Stimulated activated CD8-positive, alpha-beta memory T cell treated with anti-CD3 and anti-CD28 coated beads, Interleukin-4, amount 100 ng/mL, for 1 hour (primary cell): ENCODE measurements at regions not wholly inside any gene's neighbourhood (a gene's known extent, or its start where the extent isn't known, plus 50 kb on each side); places are given as distances from the start of the nearest gene placed in this dataset.
"Not testable (repeated sequence)": the region's sequence is repeated elsewhere in the genome, so short reads cannot be mapped to it uniquely, and the experiment has no call there.

Experiments used
- DNase-seq, 2 donors: peaks; one replicate each; pipeline ENCODE4 v3.0.0-alpha.2; 2020; ENCODE audit warnings: low read depth in 2 of 2, low spot score in 1 of 2

DNA sequence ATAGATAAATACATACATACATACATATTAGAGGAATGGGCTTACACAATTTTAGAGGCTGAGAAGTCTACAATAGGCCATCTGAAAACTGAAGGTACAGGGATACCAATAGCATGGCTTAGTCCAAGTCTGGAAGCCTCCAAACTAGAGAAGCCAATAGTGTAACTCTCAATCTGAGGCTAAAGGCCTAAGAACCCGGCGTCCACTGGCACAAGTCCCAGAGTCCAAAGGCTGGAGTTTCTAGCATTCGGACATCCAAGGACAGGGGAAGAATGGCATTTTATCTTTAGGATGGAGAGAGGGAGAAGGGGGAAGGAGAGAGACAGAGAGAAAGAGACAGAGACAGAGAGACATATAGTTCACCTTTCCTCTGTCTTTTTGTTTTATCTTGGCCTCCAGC lies 63.7 kb upstream of the SYT4 start:
- DNase-seq = no peak

DNA sequence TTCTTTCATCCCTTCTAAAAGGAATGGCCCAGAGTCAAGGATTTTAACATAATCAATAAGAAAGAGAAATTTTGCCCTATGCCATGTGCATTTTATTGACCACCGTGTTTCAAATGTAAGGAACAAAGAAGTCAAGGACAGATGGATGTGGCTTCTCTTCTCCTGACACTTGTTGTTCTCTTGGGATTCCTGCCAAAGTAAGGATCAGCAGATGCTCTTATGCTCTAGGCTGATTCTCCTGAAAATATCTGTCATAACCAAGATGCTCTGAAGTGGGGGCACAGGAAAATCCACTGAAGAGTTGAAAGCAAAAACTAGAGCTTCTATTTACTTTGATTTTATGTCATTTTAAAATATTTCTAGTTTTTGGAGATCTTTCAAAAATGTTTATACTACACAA lies 72.9 kb upstream of the SYT4 start:
- DNase-seq = no peak

DNA sequence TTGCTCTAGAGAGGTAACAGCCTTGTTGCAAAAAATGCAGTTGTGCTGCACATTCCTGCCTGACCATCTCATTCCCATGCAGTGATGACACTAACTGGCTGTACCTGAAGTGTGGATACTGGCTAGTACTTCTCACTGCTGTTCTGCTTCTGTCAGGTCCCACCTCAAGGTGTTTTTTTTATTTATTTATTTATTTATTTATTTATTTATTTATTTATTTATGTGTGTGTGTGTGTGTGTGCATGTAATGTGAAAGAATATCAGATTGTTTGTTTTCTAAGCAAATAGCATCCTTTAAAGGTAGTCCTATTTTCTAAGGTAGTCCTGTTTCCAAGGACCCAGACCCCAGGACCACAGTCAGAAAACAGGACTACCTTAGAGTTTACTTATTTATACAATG lies 87.2 kb upstream of the SYT4 start:
- no peak for DNase-seq

DNA sequence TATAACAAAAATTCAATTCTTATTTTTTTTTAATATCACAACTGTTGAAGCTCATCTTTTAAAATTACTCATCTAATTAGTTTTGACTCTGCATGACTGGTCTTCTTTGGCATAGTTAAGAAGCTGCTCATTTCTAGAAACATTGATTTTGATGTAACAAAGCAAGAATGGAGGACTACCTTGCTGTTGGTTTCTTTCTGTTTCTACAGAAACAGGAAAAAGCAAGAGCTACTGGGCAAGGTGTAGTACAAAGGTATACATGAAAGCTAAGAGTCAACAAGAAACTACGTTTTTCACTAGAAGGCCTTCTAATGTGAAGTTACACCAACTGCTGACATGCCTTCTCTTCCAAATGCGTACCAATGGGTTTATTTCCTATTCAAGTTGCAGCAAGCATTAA lies 90.6 kb upstream of the SYT4 start:
- DNase-seq = no peak

DNA sequence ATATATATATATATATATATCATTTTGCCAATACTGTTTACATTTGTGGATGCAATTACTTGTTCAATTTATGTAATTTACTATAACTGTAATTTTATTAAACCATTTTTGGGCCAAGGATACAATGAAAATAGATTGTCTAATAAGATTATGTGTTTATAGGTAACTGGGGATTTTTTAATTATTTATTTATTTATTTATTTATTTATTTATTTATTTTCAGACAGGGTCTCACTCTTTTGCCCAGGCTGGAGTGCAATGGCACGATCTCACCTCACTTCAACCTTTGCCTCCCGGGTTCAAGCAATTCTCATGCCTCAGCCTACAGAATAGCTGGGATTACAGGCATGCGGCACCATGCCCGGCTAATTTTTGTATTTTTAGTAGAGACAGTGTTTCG lies 92.0 kb upstream of the SYT4 start:
- not testable (repeated sequence) for DNase-seq

DNA sequence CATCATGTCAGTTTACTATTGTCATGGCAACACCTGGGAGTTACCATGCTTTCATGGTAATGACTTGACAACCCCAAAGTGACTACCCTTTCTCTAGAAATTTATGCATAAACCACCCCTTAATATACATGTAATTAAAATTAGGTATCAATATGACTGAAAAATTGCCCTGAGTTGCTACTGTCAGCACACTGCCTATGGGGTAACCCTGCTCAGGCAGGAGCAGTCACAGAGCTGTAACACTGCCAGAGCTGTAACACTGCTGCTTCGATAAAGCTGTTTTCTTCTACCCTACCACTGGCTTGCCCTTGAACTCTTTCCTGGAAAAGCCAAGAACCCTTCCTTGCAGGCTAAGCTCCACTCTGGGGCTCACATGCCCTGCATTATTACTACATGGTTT lies 95.5 kb upstream of the SYT4 start:
- no peak for DNase-seq

DNA sequence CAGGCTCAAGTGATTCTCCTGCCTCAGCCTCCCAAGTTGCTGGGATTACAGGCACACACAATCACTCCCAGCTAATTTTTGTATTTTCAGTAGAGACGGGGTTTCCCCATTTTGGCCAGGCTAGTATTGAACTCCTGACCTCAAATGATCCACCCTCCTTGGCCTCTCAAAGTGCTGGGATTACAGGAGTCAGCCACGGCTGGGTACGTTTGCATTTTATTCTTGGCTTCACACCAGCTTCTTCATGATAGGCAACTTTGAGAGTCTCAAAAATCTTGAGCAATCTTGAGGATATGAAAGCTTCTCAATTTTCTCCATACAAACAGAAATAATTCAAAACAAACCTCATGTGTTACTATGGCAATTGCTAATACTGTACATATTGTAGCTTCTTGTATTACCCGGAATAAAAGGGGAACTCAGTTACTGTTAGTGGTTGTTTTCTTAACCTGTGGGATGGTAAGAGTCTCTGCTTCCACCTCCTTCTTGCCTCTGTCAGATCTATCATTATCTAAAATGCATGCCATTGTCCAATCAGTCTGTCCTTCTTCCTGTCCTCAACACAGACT lies 102.9 kb upstream of the SYT4 start:
- no peak for DNase-seq

DNA sequence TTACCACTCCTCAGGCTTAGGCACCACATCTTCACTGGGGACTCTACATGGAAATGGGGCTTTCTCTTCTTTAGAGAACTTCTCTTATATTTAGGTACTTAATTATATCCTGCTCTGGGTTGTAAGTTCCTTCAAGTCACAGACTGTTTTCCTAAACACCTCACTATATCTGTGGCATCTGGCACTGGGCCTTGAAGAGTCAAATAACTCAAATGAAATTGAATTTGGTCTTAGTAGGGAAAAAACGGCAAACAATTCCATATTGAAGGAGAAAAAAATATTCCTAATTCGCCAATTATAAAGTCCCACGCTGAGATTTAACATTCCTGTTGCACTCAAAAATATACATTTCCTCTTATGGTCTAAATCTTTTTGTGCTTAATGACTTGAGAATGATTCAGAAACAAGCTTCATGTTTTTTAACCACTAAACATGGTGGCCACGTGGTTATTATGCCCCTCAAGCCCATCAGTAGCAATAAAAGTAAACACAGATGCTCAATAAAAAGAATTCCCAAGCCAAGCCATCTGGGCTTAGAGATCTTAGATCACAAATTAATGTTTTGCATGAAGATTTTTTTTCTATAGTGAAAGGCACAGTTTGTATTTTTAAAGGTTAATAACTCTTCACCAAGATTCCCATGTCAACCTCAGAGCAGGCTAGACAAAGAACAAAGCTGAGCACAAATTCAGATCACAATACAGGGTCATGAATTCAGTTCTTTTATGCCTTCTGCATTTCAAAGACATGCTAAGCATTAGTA lies 105.5 kb upstream of the SYT4 start:
- no peak for DNase-seq

DNA sequence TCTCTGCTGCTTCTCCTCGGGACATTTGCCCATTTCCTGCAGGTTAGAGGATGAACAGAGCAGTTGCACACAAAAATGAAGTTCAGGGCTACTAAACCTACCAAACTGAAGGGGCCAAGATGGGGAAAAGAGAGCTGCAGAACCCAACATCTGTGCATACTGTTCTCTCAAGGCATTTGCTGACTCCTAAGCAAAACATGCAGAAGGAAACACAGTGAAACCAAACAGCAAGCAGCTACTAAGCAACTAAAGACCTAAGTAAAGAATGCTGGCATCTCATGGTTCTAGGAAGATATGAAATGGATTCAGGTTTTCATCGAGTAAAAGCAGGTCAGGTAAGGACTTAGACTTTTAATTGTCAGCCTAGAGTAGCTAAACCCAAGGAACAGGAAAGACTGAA lies 111.9 kb upstream of the SYT4 start:
- DNase-seq = no peak

DNA sequence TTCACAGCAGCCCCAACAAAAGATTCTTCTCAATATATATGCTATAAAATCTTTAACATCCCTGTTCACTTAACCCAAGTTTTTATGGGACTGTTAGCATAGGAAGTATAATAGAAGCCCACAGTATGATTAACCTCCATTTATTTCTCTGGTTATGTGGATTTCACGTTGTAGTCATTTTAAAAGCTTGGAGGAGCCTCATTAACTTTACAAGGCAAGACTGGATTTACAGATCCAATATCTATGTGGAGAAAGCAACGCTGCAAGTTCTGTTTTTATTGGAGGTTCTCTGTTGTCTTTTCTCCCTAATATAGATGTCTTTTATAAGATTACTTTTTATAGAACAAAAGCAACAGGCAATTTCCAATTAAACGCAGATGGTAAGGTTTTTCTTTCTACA lies 114.9 kb upstream of the SYT4 start:
- no peak for DNase-seq

DNA sequence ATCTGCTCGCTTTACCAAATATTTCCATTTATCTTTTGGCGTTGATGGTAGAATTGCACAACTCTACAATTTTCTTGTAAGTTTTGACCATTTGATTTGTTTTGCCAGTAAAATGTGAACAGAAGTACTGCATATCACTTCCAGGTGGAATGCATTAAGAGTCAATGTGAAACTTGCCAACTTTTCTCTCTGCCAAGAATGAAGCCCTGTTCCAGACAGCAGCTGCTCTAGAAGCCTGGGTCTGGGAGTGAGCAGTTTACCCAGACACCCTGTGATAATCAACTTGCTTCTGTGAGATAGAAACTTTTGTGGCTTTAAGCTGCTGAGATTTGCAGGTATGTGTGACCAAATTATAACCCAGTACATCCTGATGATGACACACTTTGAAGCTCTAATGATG lies 115.9 kb upstream of the SYT4 start:
- DNase-seq = no peak

DNA sequence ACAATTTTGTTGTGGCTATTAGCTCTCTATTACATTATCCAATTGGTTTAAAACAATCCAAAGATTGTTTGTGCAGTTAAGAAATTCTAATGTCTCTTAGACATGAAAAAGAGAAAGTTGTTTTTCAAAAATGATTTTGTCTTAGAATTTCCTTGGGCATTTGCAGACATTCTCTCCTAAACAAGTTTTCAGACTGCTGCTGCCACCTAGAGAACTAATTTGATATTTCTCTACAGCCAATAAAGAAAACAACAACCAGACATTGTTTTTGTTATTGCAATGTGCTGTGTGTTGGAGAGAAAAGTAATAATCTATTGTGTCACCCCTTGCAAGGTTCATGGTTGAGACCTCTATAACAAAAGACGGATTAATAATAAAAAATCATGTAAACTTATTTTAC lies 119.0 kb upstream of the SYT4 start:
- no peak for DNase-seq

DNA sequence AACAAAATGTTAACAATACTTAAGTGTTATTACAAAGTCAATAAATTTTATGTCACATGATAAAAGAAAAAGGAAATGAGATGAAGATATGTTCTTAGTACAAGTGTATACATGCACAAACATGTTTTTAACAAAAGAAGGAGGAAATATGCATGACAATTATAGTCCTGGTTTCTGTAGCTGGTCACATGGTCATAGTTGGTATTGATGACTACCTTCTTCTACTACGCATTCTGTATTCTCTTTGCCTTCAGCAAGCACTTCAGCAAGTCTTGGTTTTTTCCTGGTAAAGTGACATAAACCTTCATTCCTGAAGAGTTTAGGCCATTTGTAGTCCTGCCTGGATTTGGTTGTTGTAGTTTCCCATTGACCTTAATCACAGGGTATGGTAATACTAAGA lies 121.3 kb upstream of the SYT4 start:
- no peak for DNase-seq

DNA sequence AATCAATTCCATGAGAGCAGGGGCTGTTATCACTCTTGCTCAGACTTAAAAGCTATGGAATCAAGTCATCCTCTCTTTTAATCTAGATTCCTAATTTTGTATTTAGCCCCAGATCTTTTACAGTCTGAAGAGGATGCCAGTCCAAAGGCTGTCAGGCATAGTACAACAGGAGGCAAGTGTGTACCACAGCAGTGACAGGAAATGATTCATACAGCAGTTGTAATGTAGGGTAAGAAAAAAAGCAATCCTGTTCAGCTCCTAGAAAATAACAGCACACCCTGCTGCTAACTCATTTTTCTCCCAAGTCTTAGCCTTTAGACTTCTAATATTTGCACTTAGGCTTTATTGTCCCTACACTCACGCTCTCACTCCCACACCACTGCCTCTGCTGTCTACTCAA lies 127.8 kb upstream of the SYT4 start:
- DNase-seq = no peak

DNA sequence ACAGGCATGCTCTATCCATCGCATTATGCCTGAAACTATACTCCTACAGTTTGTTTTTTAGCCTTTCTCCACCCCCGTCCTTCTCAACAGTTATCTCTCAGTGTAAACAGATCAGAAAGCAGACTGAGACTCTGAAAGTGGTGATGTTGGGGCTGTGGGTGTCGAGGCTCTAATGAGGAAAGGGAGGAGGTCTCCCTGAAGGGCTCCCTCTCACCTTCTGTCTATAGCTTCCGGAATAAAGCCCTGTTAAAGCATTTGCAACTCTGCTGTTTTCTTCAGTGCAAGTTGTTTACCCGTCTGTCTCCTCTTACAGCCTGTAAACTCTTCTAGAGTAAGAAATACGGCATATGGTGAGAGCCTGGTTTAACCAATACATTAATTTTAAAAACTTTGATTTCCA lies 136.7 kb upstream of the SYT4 start:
- DNase-seq = no peak

DNA sequence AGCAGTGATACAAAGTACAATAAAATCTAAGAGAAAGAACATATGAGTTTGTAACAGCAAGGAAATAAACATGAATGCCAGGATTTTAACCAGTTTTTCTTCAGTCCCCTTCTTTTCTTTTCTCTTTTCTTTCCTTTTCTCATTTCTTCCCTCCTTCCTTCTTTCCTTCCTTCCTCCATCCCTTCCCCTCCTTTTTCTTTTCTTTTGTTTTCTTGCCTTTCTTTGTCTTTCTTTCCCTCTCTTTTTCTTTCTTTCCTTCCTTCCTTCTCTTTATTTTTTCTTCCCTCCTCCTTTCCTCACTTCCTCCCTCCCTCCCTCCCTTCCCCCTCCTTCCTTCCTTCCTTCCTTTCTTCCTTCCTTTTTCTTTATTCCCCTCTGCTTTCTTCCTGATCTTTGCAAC lies 142.8 kb upstream of the SYT4 start:
- DNase-seq = no peak

DNA sequence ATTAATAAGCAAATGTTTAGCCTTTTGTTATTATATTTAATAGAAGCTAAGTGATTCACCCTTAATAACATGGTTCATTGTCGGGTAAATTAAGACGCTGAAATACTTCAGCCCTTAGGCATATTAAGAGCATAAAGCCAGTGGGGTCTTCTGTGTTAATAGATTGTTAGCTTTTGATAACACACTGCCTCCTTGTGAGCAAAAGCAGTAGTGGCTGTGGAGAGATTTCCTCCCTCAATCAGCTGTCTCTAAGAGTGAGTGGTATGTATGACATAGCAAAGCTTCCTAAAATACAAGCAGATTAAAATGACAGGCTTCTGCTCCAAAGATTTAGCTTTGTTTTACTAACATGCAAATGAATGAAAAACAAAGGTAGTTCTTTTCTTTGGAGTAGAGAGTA lies 143.7 kb upstream of the SYT4 start:
- no peak for DNase-seq

DNA sequence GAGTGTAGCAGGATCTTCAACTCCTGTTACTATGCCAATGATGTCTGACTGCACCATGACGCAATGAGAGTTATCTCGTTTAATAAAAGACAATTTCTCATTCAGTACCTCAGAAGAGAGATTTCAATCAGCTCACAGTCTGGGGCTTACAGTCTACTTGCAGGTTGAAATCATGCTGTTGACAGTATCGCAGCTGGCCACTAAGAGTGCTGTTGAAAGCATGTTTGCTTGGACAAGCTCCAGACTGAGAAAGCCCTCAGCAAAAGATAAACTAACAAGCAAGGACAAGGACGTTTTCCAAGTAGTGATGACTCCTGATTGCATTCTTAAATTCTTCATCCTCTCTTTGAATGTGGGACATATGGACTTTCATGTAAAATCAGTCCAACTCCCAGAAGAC lies 145.2 kb upstream of the SYT4 start:
- no peak for DNase-seq

DNA sequence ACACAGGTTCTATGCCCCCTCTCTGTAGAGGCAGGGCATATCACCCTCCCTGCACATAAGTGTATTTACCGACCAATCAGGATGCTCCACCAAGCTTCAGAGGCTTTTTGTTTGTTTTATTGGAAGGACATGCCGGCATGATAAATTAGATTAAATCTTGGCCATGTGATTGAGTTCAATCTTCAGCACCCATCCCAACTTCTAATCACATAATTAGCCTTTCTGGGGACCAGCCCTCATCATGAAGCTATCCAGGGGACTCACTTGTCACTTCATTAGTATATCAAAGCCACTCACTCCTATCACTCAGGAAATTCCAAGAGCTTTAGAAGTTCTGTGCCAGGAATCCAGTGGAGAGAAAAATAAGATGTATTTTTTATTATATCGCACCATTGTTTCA lies 158.6 kb upstream of the SYT4 start:
- no peak for DNase-seq

DNA sequence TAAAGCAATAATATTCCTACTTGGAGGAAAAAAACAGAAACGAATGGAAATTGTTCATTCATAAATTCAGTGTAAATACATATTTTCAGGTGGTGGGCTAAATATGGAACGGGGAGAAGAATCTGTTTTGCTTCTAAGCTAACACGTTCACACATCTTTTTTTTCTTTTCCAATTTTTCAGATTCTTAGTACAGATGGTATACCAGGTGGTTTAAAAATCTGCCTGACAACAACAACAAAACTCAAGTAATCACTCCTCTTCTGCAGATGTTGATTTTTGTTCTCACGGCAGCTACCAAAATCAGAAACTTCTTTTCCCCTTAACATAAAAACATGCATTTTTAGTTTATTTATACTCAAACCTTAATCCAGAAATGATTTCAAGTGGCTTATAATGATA lies 164.8 kb upstream of the SYT4 start:
- no peak for DNase-seq

DNA sequence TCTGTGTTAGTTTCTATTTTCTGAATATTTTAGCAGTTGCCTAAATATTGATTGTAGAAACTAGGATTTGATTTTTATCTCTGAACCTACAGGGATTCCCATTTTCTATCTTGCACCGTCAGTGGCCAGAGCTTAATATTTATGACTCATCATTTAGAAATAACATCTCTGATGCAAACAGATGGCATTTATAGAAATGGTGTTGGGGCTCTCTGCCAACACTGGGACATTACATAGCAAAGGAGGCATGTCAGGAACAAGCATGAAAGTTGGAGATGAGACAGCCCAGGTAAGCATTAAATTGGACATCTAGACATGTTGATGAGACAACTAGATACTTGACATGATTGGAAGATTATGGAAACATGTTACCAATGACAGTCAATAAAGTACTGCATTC lies 165.3 kb upstream of the SYT4 start:
- DNase-seq = no peak

DNA sequence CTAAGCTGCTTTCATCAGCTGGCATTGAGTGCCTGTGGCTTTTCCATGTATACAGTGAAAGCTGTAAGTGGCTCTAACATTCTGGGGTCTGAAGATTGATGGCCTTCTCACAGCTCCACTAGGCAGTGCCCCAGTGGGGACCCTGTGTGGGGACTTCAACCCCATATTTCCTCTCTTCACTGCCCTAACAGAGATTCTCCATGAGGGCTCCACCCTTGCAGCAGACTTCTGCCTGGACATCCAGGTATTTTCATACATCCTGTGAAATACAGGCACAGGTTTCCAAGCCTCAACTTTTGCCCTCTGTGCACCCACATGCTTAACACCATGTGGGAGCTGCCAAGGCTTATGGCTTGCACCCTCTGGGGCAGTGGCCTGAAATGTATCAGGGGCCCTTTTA lies 188.2 kb upstream of the SYT4 start:
- DNase-seq = no peak

DNA sequence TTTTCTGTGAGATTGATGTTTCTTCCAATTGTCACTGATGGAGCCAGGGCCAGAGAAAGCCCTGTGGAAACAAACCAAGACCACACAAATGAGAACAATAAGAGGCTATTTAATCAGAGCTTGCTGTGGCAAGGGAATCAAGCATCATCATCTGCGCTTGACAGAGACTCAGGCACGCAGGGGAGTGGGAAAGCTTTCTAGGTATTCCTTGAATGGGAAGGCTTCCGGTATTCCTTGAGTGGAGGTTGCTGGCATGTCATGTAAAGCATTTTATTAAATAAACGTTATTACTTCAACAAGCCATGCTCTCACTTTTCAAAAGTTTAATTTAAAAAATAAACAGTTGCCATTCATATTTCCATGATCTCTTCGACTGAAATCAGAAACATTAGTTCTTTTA lies 194.6 kb upstream of the SYT4 start:
- DNase-seq = no peak
